OCI-M1 (cell line): ENCODE measurements at regions not wholly inside any gene's neighbourhood (a gene's known extent, or its start where the extent isn't known, plus 50 kb on each side); places are given as distances from the start of the nearest gene placed in this dataset.

Source experiments
- DNase-seq: peaks from one replicate; lab custom pipeline; 2025; lab: John Stamatoyannopoulos, UW

GRCh38 chr14:76926521-76927251 is 100.5 kb downstream of the LRRC74A start:
- no peak for DNase-seq

- no peak for DNase-seq
Observed at GRCh38 chr14:76925097-76925441, 98.9 kb downstream of the LRRC74A start.

GRCh38 chr14:76924371-76925096 is 98.3 kb downstream of the LRRC74A start:
- peak; percentile 20 for DNase-seq

- no peak for DNase-seq
Observed at GRCh38 chr14:76923431-76924370, 97.5 kb downstream of the LRRC74A start.

DNA sequence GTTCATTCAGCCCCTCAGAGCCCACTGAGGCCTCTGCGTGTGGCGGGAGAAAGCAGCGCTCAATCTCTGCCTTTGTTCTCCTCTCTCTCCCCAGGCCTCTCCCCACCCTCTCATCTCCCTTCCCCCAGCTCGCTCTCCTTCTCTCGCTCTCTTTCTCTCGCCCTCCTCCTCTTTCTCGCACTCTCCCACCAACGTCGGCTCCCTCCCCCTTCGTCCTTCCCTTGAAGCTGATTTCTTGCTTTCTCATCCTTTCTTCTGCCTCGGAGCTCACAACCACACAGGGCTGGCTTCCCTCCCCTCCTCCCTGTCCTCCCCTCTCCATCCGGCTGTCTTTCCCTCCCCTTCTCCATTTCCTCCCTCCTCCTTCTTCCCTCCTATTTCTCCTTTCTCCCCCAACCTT is 96.4 kb downstream of the LRRC74A start:
- DNase-seq = no peak

DNA sequence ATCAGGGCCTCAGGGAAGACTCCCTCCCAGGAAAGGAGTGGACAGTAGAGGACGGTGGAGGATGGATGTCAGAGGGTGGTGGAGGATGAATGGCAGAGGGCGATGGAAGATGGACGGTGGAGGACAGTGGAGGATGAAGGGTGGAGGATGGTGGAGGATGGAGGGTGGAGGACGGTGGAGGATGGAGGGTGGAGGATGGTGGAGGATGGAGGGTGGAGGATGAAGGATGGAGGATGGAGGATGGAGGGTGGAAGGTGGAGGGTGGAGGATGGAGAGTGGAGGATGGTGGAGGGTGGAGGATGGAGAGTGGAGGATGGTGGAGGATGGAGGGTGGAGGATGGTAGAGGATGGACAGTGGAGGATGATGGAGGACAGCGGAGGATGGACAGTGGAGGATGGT is 95.9 kb downstream of the LRRC74A start:
- DNase-seq = no peak

DNA sequence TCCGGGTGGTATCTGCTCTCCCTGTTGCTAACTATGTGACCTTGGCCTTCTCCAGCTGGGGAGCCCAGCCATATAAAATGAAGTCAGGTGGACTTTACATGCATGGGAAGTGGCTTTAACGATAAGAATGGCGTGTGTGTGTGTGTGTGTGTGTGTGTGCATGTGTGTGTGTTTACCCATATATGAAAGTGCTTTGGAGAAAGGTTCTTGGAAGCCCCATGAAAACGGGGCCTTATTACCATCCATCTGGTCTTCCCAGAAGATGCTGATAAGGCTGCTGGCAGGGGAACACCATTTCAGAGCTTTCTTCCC is 94.8 kb downstream of the LRRC74A start:
- DNase-seq = no peak

- no peak for DNase-seq
Observed at GRCh38 chr14:76920331-76921087, 94.3 kb downstream of the LRRC74A start.

DNA sequence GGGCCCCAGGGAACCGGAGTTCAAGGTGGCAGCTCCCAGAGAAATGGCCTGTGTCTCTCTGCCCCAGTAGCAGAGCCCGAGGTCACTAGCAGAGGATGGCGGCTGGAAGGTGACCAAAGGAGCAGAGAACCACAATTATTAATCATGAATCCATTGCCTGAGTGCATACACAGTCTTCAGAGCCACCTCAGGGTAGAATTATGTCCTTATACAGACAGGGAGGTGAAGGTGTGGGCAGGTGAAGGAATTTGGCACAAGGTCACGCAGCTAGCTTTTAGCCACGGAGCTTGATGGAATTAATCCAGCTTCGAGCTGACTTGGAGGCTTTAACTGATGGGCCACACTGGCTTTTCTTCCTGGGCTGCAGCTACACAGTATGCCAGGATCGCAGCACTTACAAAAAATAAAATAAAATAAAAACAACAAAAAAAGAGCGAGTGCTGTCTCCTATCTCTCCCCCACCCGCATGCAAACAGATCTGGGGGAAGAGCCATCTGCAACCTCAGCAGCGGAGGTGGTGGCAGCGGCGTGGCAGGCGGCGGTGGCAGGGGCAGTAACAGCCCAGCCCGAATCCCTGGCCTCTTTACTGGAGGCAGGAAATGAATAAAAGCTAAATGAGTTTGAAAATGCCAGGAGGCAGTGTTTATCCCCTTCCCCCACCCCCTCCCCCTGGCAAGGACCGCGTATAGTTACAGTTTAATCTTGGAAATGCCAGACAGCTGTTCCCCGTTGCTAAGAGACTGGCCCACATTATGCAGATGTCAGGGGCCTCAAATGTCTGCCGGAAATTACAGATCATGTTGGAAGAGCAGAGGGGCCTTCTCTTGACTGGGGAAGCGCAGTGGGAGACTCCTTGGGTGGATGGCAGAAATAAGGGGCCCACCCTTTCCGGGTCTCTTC is 93.5 kb downstream of the LRRC74A start:
- DNase-seq = no peak
